Ascending aorta (tissue), 2 donors: ENCODE measurements at regions not wholly inside any gene's neighbourhood (a gene's known extent, or its start where the extent isn't known, plus 50 kb on each side); places are given as distances from the start of the nearest gene placed in this dataset.

Experiments used
- DNase-seq, 2 donors: peaks; one replicate each; pipeline ENCODE4 v3.0.0-alpha.2; 2019; ENCODE audit warnings: low spot score in 2 of 2
- H3K27ac ChIP-seq, 2 donors: fragments of 200-600 bp; sonication (generic); one replicate each; pipeline ENCODE4 v1.5.1; 2016 to 2017; ENCODE audit warnings: mild to moderate bottlenecking in 1 of 2
- H3K27me3 ChIP-seq: fragments of 200-600 bp; sonication (generic); one replicate; pipeline ENCODE4 v1.5.1; 2017
- H3K36me3 ChIP-seq, 2 donors: fragments of 200-600 bp; sonication (generic); one replicate each; pipeline ENCODE4 v1.5.1; 2016
- H3K4me1 ChIP-seq, 2 donors: fragments of 200-600 bp; sonication (generic); one replicate each; pipeline ENCODE4 v1.5.1; 2016 to 2017; ENCODE audit warnings: mild to moderate bottlenecking in 1 of 2
- H3K4me3 ChIP-seq, 2 donors: fragments of 200-600 bp; sonication (generic); one replicate each; pipeline ENCODE4 v1.5.1; 2016 to 2017; ENCODE audit warnings: mild to moderate bottlenecking in 1 of 2
- H3K9me3 ChIP-seq, 2 donors: fragments of 200-600 bp; sonication (generic); one replicate each; pipeline ENCODE4 v1.5.1; 2016
- CTCF ChIP-seq, 3 experiments: fragments of 200-600 bp in 2 of 3; fragments of 450-650 bp in 1 of 3; sonication (generic) in 2 of 3; IDR thresholded peaks; one replicate each; pipeline ENCODE4 v1.5.1; 2016 to 2019; ENCODE audit warnings: antibody characterized with exemption in 3 of 3, mild to moderate bottlenecking in 1 of 3, moderate library complexity in 1 of 3
- intact Hi-C: fragments of 100-400 bp; cut with DNase I; formaldehyde crosslinking; loops from one replicate; pipeline ENCODE4 v1.15.1; 2023

GRCh38 chr15:38692789-38693062, 128.1 kb upstream of the RASGRP1 start:
- Histone ChIP-seq H3K27ac (no peak overlapping the region), H3K36me3 (no peaks in the 10 kb centered on the region), H3K9me3 (no peaks in the 10 kb centered on the region), H3K27me3 (no peaks in the 10 kb centered on the region), H3K4me3 (no peak overlapping the region), H3K4me1 (peaks cover 0 to 5% of the 10 kb centered on the region in 2 donors)
- no peak for DNase-seq
- TF ChIP-seq CTCF (IDR thresholded peaks at IDR 0.05) = no peak
- intact Hi-C loops = loop anchor here (5.0 kb wide), 1 partner anchor 250 kb away; no protein-coding TSS in a partner anchor

DNA sequence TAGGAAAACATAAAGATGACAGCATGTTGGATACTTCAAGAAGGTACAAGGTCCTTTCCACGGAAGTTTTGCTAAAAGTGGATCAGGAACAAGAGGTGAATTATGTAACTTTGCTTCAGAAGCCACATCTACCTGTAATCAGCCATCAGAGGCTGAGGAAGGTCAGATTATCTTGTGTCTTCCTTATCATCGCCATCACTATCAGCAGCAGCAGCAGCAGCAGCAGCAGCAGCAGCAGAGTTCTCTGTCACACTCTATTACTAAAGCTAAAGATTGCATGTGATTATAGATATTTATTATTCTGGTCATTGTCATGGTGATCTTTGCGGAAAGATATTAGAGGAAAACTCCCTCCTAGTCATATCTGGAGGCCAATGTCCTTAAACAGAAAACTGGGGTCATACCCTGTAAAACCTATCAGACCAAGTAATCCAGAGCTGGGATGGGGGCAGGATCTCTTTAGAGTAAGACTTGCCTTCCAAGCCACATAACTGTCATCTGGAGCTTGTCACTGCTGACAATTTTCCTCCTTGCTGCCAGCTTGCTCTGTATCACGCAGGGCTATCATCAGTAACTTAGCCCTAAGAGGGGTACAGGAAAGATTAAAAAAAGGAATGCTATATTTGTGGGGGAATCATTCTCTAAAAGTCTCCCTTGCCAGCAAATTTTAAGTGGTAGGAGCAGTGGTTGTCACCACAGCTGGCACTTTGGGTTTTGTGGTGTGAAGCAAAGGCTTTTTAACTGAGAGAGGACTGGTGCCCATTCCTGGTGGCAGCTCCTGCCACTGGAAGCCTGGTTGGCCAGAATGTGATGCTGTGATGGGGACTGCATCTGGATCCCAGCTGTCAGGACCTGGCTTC, 130.9 kb upstream of the RASGRP1 start:
- Histone ChIP-seq H3K27me3 (no peaks in the 10 kb centered on the region), H3K4me3 (no peak overlapping the region), H3K36me3 (no peaks in the 10 kb centered on the region), H3K4me1 (peaks cover 0 to 5% of the 10 kb centered on the region in 2 donors), H3K27ac (no peak overlapping the region), H3K9me3 (no peaks in the 10 kb centered on the region)
- TF ChIP-seq CTCF (IDR thresholded peaks at IDR 0.05) = no peak
- DNase-seq = no peak
- intact Hi-C loops = no loop called here

- no peaks in the 10 kb centered on the region for H3K9me3 ChIP-seq
- no peak overlapping the region for H3K4me3 ChIP-seq
- H3K27ac ChIP-seq = no peak overlapping the region
- no peak for TF ChIP-seq CTCF (IDR thresholded peaks at IDR 0.05)
- peaks cover 0 to 5% of the 10 kb centered on the region in 2 donors for H3K4me1 ChIP-seq
- intact Hi-C loops = no loop called here
- DNase-seq = no peak
- H3K36me3 ChIP-seq = no peaks in the 10 kb centered on the region
- H3K27me3 ChIP-seq = no peaks in the 10 kb centered on the region
Measured at GRCh38 chr15:38696109-38696727, 131.6 kb upstream of the RASGRP1 start.

DNA sequence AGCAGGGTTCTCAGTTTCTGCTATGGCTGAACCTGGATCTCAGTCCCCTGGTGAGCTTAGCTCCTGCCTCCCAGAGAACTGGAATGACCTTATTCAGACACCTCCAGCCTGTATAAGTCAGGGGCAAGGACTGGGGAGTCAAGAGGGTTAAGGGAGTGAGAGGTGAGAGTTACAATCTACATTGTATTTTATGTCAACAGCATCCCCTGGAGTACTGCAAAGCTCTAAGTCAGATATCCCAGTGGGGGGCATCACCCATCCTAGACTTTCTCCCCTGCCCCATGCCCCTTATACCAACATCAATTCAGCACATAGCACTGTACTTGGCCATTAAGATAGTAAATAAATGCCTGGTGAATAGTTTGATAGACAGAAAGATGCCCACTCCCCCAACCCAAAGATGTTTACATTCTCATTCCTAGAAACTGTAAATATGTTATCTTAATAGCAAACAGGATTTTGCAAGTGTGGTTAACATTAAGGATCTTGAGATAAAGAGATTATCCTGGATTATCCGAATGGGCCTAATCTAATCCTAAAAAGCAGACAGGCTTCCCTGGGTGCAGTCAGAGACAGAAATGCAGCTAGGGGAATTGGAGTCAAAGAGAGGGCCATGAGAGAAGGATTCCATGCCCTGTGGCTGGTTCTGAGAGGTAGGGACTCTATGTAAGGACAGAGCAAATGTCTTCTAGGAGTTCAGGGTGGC, 132.3 kb upstream of the RASGRP1 start:
- no peaks in the 10 kb centered on the region for H3K9me3 ChIP-seq
- no peak overlapping the region for H3K4me3 ChIP-seq
- no peak overlapping the region for H3K27ac ChIP-seq
- TF ChIP-seq CTCF (IDR thresholded peaks at IDR 0.05) = no peak
- DNase-seq = no peak
- H3K36me3 ChIP-seq = no peaks in the 10 kb centered on the region
- intact Hi-C loops = no loop called here
- H3K27me3 ChIP-seq = no peaks in the 10 kb centered on the region
- peaks cover 0 to 2% of the 10 kb centered on the region in 2 donors for H3K4me1 ChIP-seq

GRCh38 chr15:38698254-38698653, 133.6 kb upstream of the RASGRP1 start:
- no peaks in the 10 kb centered on the region for H3K27me3 ChIP-seq
- no peak overlapping the region for H3K4me3 ChIP-seq
- no peaks in the 10 kb centered on the region for H3K4me1 ChIP-seq
- no peak for DNase-seq
- H3K9me3 ChIP-seq = no peaks in the 10 kb centered on the region
- intact Hi-C loops = no loop called here
- H3K27ac ChIP-seq = no peak overlapping the region
- TF ChIP-seq CTCF (IDR thresholded peaks at IDR 0.05) = no peak
- no peaks in the 10 kb centered on the region for H3K36me3 ChIP-seq
